DND-41 (cell line): ENCODE measurements at regions not wholly inside any gene's neighbourhood (a gene's known extent, or its start where the extent isn't known, plus 50 kb on each side); places are given as distances from the start of the nearest gene placed in this dataset.

Experiments
- ATAC-seq: fragments of 200-7000 bp; cut with Tn5 transposase; 3 replicates; pipeline ENCODE4 v1.9.1; 2021; ENCODE audit warnings: low read depth; ENCODE audit not compliant: insufficient read depth
- DNase-seq: peaks from one replicate; pipeline ENCODE4 v3.0.0-alpha.2; 2020
- H2AFZ ChIP-seq: 2 replicates; pipeline ENCODE4 v1.6.0; 2012; ENCODE audit warnings: low read depth, low read length
- H3K27ac ChIP-seq: 2 replicates; pipeline ENCODE4 v1.5.1; 2012; ENCODE audit warnings: low read length, inconsistent platforms
- H3K27me3 ChIP-seq: fragments of 200-600 bp; sonication (generic); 2 replicates; pipeline ENCODE4 v1.6.0; 2012; ENCODE audit warnings: low read length, mild to moderate bottlenecking, inconsistent platforms; ENCODE audit not compliant: insufficient read depth, poor library complexity
- H3K36me3 ChIP-seq: 2 replicates; pipeline ENCODE4 v1.5.1; 2012; ENCODE audit warnings: low read length, inconsistent platforms; ENCODE audit not compliant: insufficient read depth
- H3K4me1 ChIP-seq: 2 replicates; pipeline ENCODE4 v1.5.1; 2012; ENCODE audit warnings: mild to moderate bottlenecking, low read length; ENCODE audit not compliant: insufficient read depth
- H3K4me2 ChIP-seq: 2 replicates; pipeline ENCODE4 v1.6.0; 2012; ENCODE audit warnings: mild to moderate bottlenecking, moderate library complexity, low read length, inconsistent platforms; ENCODE audit not compliant: insufficient read depth
- H3K4me3 ChIP-seq, 2 experiments: fragments of 200-600 bp in 1 of 2; shearing (Covaris generic) in 1 of 2; 2 replicates each; pipeline ENCODE4 v1.5.1; 2012 to 2016; ENCODE audit warnings: inconsistent platforms in 2 of 2, low read length in 2 of 2, mild to moderate bottlenecking in 2 of 2, low read depth in 1 of 2, moderate library complexity in 1 of 2
- H3K79me2 ChIP-seq: 2 replicates; pipeline ENCODE4 v1.6.0; 2012; ENCODE audit warnings: low read length, inconsistent platforms; ENCODE audit not compliant: insufficient read depth
- H3K9ac ChIP-seq: 2 replicates; pipeline ENCODE4 v1.6.0; 2012; ENCODE audit warnings: low read depth, mild to moderate bottlenecking, inconsistent platforms, low read length, moderate library complexity
- H3K9me3 ChIP-seq: 2 replicates; pipeline ENCODE4 v1.5.1; 2012; ENCODE audit warnings: low read length, moderate library complexity, mild to moderate bottlenecking, inconsistent platforms; ENCODE audit not compliant: insufficient read depth, severe bottlenecking
- H4K20me1 ChIP-seq: 2 replicates; pipeline ENCODE4 v1.6.0; 2012; ENCODE audit warnings: low read length; ENCODE audit not compliant: insufficient read depth
- CTCF ChIP-seq: IDR thresholded peaks from 2 replicates; pipeline ENCODE4 v1.5.1; 2012; ENCODE audit warnings: borderline replicate concordance, low read length, moderate library complexity, mild to moderate bottlenecking; ENCODE audit not compliant: poor library complexity, severe bottlenecking; ENCODE audit errors: extremely low read depth
- EZH2 ChIP-seq: IDR thresholded peaks from 3 replicates; pipeline ENCODE4 v1.6.1; 2012; ENCODE audit warnings: borderline replicate concordance, low read depth, mild to moderate bottlenecking, moderate library complexity, low read length, inconsistent platforms; ENCODE audit not compliant: severe bottlenecking

GRCh38 chr6:160881148-160881808, 110.3 kb upstream of the MAP3K4 start:
- Histone ChIP-seq H3K27ac (no peak overlapping the region), H3K4me1 (no peaks in the 10 kb centered on the region), H3K4me3 (no peak overlapping the region), H3K9me3 (no peaks in the 10 kb centered on the region), H3K27me3 (no peaks in the 10 kb centered on the region), H2AFZ (no peak overlapping the region), H3K36me3 (no peaks in the 10 kb centered on the region), H3K9ac (no peak overlapping the region), H4K20me1 (no peaks in the 10 kb centered on the region), H3K79me2 (no peaks in the 10 kb centered on the region), H3K4me2 (no peak overlapping the region)
- DNase-seq (no peak), ATAC-seq (no peak)
- TF ChIP-seq EZH2 (no peak), CTCF (no peak)

GRCh38 chr6:160882006-160882405, 109.6 kb upstream of the MAP3K4 start:
- H3K36me3 ChIP-seq: no peaks in the 10 kb centered on the region
- H2AFZ ChIP-seq: no peak overlapping the region
- no peaks in the 10 kb centered on the region for H4K20me1 ChIP-seq
- no peak overlapping the region for H3K4me3 ChIP-seq
- no peak overlapping the region for H3K4me2 ChIP-seq
- no peaks in the 10 kb centered on the region for H3K79me2 ChIP-seq
- no peak overlapping the region for H3K27ac ChIP-seq
- ATAC-seq (no peak), DNase-seq (no peak)
- H3K9me3 ChIP-seq: no peaks in the 10 kb centered on the region
- no peak overlapping the region for H3K9ac ChIP-seq
- no peak for TF ChIP-seq CTCF
- TF ChIP-seq EZH2: no peak
- H3K4me1 ChIP-seq: no peaks in the 10 kb centered on the region
- no peaks in the 10 kb centered on the region for H3K27me3 ChIP-seq

GRCh38 chr6:160882791-160883279, 108.7 kb upstream of the MAP3K4 start:
- no peaks in the 10 kb centered on the region for H3K4me1 ChIP-seq
- no peak for ATAC-seq
- H3K4me3 ChIP-seq: no peak overlapping the region
- no peaks in the 10 kb centered on the region for H3K36me3 ChIP-seq
- H3K9ac ChIP-seq: no peak overlapping the region
- H3K4me2 ChIP-seq: no peak overlapping the region
- no peak overlapping the region for H2AFZ ChIP-seq
- H3K27ac ChIP-seq: no peak overlapping the region
- no peaks in the 10 kb centered on the region for H3K79me2 ChIP-seq
- TF ChIP-seq EZH2: no peak
- no peak for TF ChIP-seq CTCF
- no peaks in the 10 kb centered on the region for H4K20me1 ChIP-seq
- DNase-seq: no peak
- no peaks in the 10 kb centered on the region for H3K9me3 ChIP-seq
- H3K27me3 ChIP-seq: no peaks in the 10 kb centered on the region
